ENCODE measurements at regions not wholly inside any gene's neighbourhood (a gene's known extent, or its start where the extent isn't known, plus 50 kb on each side); places are given as distances from the start of the nearest gene placed in this dataset.

DNA sequence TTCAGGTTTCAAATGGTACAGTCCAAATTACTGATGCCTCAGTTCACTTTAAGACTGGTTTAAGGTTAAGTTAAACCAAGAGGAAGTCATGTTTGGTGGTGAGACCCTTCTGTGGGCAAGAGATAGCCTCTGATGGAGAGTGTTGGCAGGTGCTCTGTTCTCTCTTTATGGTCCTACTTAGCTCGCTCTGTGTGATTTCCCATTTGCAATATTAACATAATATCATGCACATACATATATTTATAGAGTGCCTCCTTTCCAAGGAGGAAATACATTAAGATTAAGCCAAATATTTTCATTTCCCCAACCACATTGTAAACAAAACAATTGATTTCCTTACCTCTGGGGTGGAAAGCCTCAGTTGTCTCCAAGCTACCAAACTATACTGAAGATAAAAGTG lies 222.4 kb downstream of the PIK3C3 start:
- no peaks in the 10 kb centered on the region for H3K23me2 ChIP-seq (ENCODE audit: insufficient read length, low read depth, low read length, poor library complexity, severe bottlenecking)
- H3K56ac ChIP-seq (ENCODE audit: insufficient read length, low read depth, low read length): no peak overlapping the region
- no peak overlapping the region for H4K5ac ChIP-seq (ENCODE audit: insufficient read length, low read depth, low read length)
- Mint-ChIP-seq H3K36me3 (ENCODE audit: insufficient read depth in 1 of 3, low read depth in 3 of 3) (no peaks in the 10 kb centered on the region), H3K27ac (no peak overlapping the region), H3K4me3 (no peak overlapping the region), H3K27me3 (ENCODE audit: low read depth) (no peaks in the 10 kb centered on the region; the same call in 1 of the 2 replicates), H3K4me1 (no peaks in the 10 kb centered on the region), H3K9me3 (no peaks in the 10 kb centered on the region)
- no peak overlapping the region for H2BK5ac ChIP-seq (ENCODE audit: insufficient read length, low read length)
- no peaks in the 10 kb centered on the region for H3K9me3 ChIP-seq (ENCODE audit: control insufficient read depth, low read depth, low read length)
- TF ChIP-seq, protein P1, sequence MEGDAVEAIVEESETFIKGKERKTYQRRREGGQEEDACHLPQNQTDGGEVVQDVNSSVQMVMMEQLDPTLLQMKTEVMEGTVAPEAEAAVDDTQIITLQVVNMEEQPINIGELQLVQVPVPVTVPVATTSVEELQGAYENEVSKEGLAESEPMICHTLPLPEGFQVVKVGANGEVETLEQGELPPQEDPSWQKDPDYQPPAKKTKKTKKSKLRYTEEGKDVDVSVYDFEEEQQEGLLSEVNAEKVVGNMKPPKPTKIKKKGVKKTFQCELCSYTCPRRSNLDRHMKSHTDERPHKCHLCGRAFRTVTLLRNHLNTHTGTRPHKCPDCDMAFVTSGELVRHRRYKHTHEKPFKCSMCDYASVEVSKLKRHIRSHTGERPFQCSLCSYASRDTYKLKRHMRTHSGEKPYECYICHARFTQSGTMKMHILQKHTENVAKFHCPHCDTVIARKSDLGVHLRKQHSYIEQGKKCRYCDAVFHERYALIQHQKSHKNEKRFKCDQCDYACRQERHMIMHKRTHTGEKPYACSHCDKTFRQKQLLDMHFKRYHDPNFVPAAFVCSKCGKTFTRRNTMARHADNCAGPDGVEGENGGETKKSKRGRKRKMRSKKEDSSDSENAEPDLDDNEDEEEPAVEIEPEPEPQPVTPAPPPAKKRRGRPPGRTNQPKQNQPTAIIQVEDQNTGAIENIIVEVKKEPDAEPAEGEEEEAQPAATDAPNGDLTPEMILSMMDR (conservative IDR thresholded peaks at IDR 0.05): no peak
- no peak overlapping the region for H2BK120ac ChIP-seq (ENCODE audit: low read depth, low read length, poor library complexity, severe bottlenecking)
- no peak overlapping the region for H3K9ac ChIP-seq (ENCODE audit: extremely low read depth, insufficient read length, low read length)
- no peak overlapping the region for H3K18ac ChIP-seq (ENCODE audit: insufficient read length, low read depth, low read length)
- no peak overlapping the region for H3K23ac ChIP-seq (ENCODE audit: insufficient read length, low read depth, low read length)
- H4K91ac ChIP-seq (ENCODE audit: insufficient read length, low read depth, low read length): no peak overlapping the region
- H2BK12ac ChIP-seq (ENCODE audit: insufficient read length, low read depth, low read length): no peak overlapping the region
- no peak overlapping the region for H2AFZ ChIP-seq (ENCODE audit: low read length)
- no peaks in the 10 kb centered on the region for H3K79me2 ChIP-seq (ENCODE audit: insufficient read depth, low read length)
- H3T11ph ChIP-seq (ENCODE audit: low read length): no peak overlapping the region
- H3K4me1 ChIP-seq (ENCODE audit: insufficient read depth, low read length): no peaks in the 10 kb centered on the region
- H3K4me2 ChIP-seq (ENCODE audit: insufficient read depth, insufficient read length, low read length): no peak overlapping the region
- H4K8ac ChIP-seq (replicated peaks; ENCODE audit: insufficient read length, low read depth, low read length): no peak overlapping the region
- no CpG with 5 or more reads among the region's 1 CpG for WGBS (ENCODE audit: extremely low coverage, insufficient read length, low lambda C conversion rate)
- H3K27ac ChIP-seq (ENCODE audit: insufficient read length, low read depth, low read length): no peak overlapping the region
- no peaks in the 10 kb centered on the region for H4K20me1 ChIP-seq (ENCODE audit: control insufficient read depth, insufficient read depth, insufficient read length)
- H3K79me1 ChIP-seq (ENCODE audit: insufficient read depth, low read depth, low read length, poor library complexity, severe bottlenecking): no peaks in the 10 kb centered on the region
- no peak overlapping the region for H2AK5ac ChIP-seq (ENCODE audit: insufficient read length, low read length)
- H3K4ac ChIP-seq (ENCODE audit: low read depth, low read length): no peak overlapping the region
- H3K14ac ChIP-seq (ENCODE audit: insufficient read depth, low read length): no peak overlapping the region
- H2BK15ac ChIP-seq (ENCODE audit: low read depth, low read length): no peak overlapping the region
- H3K27me3 ChIP-seq (ENCODE audit: insufficient read depth, low read length): no peaks in the 10 kb centered on the region
- H2BK20ac ChIP-seq (ENCODE audit: low read depth, low read length, poor library complexity, severe bottlenecking): no peak overlapping the region
- no peak for DNase-seq
